ENCODE measurements at regions not wholly inside any gene's neighbourhood (a gene's known extent, or its start where the extent isn't known, plus 50 kb on each side); places are given as distances from the start of the nearest gene placed in this dataset.

DNA sequence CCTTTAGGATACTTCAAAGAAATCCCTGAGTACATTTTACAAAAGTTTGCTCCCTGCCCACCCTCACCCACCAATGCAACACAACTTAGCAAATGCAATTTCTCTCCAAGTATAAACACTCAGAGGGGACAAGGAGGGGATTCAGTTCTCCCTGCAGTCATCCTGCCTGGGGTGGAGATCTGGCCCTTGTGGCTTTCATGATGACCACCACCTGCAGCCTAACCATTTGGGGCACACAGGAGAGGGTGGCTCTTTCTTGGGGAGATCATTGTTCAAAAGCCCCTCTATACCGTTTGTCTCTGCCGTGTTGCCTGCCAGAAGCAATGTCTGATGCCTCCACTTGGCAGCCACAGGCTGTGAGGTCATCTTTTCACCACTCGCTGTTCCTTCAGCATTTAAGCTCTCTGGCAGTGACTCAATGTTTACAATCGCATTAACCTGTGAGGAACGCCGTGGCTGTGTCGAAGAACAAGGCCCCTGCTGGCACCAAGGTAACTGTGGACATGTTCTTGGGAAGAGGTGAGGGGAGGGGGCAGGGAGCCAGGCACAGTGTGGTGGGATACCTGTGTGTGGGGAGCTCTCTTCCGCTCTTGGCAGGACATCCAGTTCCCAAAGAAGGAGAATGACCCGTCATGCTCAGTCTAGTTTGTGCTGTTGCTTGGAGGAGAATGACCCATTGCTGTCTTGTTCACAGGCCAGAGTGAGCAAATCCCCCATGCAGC, 103.9 kb upstream of the DUSP10 start:
- DNase-seq (ENCODE audit: low spot score): no peak

DNA sequence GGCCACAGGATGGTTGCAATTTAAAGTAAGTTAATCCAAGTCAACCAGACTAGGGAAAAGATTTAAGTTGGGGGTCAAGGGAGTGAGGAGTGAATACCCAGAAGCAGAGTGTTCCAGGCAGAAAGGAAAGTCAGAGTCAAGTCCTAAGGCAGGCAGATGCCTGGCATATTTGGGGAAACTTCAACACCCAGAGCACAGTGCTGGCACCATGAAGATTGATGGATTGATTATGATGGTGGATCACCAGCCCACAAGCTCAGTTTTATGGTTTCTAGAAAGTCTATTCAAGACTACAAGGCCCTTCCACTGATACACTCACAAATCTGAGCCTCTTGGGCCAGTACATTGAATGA, 100.1 kb upstream of the DUSP10 start:
- DNase-seq (ENCODE audit: low spot score): no peak

DNA sequence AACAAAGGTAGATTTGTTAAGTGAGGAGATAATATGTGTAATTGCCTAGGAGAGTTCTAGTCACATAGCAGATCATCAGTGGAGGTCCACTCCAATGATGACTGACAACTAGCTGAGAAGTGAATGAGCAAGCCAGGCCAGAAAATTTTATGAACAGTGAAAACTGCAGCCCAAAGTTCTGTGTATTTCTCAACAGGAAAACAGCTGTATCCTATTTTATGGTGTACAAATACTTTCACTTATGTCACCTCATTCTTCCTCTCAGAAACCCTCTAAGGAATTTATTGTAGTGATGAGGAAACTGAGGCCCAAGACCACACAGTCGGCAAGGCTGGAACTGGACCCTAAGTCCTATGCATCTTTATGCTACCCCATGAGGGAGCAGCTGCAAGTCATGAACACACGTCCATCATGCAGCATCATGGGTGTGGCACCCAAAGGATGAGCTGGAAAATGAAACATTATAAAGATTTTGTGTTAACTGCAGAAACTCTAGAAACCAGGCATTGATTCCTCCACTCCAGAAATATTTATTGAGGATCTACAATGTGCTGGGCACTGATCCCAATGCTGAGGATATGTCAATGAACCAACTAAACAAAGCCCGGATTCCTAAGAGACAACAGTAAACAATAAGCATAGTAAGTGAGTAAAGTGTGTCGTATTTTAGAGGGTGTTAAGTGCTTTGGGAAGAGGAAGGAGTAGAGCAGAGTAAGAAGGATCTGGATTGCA, 99.5 kb upstream of the DUSP10 start:
- DNase-seq (ENCODE audit: low spot score): no peak

DNA sequence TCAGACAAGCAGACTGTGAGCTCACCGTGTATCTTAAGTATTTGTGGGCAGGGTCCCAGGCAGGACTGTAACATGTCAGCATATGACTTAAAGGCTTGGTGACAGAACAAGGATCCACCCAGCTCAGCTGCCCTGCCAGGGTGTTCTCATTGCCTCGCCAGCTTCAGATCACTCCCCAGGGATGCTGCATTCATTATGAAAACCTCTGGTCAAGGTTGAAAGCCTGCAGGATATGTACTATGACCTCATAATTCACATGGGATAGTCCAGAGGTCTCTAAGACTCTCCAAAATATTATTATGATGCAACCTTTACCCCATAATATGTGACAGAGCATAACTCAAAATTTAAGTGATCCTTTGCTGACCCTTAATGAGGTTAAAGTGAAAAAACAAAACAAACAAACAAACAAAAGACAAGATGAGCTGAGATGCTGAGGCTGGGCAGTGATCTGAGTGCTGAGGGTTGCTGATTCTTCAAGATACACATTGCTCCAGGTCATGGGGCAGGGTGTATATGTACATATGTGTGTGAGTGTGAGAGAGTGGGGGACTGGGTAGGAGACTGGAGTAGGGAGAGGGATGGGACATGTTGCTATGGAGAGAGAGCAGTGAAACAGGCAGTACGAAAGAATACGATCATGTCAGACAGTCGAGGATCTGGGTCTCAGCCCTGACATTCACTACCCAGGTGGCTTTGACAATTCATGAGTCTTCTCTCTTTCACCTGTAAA, 98.8 kb upstream of the DUSP10 start:
- DNase-seq (ENCODE audit: low spot score): no peak

DNA sequence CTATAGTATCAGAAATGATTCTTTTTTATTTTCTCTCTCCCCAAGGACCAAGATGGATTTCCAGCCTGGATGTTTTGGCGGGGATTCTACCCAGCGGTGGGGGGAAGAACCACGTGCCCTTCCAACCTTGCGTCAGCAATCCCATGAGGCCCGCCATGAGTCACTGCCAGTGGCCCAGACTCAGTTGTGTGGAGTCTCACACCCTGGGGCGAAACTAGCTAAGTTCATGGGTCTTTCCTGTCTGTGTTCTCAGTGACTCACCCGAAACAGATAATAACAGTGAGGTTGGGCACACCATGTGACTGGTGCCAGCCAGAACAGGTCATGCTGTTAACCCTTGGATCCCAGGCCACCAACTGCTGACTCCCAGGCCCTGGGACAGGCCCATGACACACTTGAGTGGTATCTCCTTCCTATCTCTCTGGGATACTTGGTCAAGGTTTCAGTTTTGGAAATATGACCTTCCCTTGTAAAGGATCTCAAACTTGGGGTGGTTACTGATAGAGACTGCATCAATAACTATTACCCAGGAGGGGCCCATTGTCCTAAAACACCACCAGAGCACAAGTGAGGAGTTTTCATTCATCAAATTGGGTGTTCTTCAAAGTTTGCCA, 98.0 kb upstream of the DUSP10 start:
- DNase-seq (ENCODE audit: low spot score): no peak

DNA sequence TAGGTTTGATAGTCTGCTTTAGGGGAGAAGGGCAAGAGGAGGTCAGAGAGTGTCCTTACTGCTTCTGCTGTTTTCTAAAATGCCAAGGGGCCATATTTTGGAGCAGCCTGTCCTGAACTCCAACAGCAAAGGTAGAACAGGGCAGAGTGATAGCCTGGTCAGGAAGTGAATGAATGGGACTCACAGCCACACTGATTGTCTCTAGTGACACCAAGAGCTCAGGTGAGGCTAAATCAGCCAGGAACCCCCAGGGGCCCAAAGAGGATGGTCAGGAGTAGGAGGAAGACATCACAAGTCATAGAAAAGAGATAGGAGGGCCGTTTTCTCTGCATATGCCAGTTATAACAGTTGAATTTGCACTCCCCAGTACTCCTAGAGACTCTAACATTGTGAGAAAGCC, 97.4 kb upstream of the DUSP10 start:
- DNase-seq (ENCODE audit: low spot score): no peak

DNA sequence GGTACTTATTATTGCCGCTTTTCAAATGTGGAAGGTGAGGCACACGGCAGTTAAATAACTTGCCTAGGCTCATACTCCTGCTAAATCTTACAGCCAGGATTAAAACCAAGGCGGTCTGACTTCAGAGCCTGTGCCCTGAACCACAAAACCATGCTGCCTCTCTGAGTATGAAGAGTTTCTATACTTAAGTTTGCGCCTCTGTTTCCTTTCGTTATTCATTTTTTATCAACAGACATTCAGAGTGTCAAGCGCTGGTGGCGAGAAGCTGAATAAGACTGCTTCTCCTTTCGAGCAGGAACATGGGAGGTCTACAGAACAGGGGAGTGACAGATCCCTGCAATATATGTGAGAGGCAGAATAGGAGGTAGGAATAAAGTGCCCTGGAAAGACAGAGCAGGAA, 96.0 kb upstream of the DUSP10 start:
- no peak for DNase-seq (ENCODE audit: low spot score)

DNA sequence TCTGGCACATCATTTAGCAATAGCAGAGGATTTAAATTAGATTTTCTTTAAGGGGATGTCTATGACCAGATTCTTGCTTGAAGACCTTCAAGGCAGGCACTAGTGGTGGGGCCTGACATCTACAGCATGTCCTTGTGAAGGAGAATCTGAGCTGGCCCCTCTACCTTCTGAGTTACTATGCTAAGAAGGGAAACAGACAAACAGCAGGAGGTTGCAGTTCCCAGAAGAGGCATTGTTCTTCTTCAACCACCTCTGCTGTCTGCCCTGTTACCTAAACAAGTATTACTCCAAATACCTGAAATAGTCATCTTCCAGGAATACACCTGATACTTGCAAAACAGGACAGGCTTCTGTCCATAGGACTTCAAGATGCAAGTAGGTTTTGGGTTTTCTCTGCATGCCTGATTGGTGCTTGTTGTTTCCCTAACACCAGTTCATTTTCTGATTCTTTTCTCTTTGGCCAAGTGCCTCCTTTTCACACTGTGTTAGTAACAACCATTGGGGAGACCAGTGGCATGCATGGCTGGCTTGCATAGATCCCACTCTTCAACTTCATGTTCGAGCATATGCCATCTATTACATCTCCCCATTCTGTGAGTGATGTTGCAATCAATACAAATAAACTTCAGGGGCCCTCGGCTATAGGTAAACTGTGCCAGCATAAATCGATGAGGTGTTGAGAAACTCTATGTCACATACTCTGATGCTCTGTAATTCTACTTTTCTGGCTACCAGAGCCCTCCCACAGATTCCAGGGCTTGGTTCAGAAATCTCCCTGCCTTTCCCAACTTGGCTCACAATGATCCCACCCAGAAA, 93.0 kb upstream of the DUSP10 start:
- no peak for DNase-seq (ENCODE audit: low spot score)

DNA sequence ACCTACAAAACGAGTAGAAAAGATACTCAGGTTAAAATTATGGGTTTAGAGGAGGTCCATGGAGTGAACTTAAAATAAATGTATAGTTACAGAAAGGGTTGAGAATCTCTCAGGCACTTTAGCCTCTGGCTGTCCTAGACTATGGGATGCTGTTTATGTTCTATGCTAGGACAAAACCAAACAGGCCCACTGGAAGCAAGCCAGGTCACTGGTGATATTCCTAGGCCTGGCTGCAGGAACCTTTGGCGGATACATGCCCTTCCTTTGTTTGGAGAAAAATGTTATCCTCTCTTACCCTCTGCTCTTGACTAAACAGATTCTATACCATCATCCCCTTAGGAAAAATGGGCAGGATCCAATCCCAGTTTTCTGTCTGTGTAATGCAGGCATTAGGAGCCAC, 90.7 kb upstream of the DUSP10 start:
- DNase-seq (ENCODE audit: low spot score): no peak

DNA sequence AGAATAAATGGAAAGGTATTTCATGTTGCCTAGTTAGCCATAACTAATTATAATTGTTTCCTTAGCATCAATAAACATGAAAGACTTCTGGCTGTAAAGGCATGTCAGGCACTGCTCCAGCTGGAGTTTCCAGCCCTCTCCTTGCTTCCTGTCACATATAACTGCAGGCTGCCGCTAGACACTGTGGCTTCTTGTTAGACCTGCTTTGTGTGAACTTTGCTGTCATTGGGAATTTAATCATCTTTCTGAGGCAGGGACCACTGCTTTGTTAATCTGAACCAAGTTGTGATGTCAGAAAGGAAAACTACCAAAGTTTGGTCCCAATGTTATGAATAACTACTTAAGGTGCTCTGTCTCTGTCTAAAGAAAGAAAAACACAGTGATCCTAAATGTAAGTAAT, 90.3 kb upstream of the DUSP10 start:
- DNase-seq (ENCODE audit: low spot score): no peak

DNA sequence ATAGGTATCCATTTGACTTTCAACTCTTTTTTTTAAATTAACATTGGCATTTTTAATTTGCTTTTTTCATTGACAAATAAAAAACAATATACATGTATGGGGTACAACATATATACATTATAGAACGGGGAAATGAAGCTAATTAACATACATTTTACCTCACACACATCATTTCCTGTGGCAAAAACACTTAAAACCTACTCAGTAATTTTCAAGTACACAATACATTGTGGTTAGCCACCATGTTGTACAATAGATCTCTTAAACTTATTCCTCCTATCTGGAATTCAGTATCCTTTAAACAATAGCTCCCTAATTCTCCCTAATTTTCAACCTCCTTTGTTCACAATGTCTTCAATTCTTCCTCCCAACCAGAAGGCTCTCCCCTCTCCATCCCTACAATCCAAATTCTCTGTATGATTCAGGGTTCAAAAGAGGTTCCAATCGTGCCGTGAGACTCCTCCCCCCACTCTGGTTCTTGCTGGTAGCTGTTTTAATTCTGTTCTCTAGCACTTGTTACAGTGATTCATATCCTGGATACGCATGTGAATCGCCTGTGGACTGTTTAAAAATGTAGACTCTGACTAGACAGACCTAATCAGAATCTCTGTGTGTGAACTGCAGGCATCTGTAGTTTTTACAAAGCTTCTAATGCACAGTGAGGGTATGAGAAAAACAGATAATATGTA, 87.6 kb upstream of the DUSP10 start:
- no peak for DNase-seq (ENCODE audit: low spot score)

DNA sequence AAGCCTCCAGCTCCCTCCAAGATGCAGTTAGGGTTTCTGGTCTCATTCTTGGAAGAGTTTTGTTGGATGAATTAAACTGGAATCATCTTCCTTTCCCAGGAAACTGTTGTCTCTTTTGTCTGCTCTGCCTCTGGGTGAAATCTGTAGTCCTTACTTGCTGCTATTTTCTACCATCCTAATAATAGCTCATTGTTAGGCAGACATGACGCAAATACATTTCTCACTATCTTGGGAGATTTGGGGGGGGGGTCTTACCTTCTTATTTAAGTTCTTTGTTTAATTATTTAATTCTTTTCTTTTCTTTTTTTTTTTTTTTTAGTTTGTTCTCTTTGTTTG, 85.4 kb upstream of the DUSP10 start:
- no peak for DNase-seq (ENCODE audit: low spot score)

DNA sequence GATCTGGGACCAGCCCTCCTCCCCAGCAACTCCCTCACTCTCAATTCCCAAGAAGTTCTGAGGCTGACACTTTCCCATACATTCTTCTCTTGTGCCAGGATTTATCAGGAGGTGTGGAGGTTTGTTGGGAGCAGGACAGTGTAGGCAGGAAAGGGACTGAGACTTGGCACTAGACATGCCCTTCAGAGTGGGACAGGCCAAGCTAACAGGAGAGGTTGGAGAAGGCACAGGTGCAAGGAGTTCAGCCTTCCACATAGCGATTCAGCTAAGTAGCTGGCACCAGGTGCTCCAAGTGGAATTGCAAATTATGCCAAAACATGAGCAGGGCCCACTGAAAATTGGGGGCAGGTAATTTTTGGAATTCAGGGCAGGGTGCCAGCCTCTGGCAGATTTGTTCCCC, 83.0 kb upstream of the DUSP10 start:
- no peak for DNase-seq (ENCODE audit: low spot score)

DNA sequence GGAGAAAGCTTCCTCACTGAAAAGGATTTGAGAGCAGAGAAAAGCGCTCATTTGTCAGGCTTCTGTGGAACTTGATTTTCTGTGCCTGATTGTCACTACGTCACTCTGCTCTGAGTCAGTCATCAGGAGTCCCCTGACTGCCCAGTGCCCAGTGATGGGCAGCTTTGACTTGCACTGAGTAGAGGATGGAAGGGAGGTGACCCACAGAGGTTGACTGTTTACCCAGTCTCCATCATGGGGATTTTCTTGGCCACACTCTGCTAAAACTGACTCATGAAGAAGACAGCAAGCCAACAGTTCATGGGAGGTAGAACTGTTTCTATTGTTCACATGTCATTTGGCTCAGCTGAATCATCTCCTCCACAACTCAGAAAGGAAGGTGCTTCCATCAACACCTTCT, 82.1 kb upstream of the DUSP10 start:
- DNase-seq (ENCODE audit: low spot score): no peak

DNA sequence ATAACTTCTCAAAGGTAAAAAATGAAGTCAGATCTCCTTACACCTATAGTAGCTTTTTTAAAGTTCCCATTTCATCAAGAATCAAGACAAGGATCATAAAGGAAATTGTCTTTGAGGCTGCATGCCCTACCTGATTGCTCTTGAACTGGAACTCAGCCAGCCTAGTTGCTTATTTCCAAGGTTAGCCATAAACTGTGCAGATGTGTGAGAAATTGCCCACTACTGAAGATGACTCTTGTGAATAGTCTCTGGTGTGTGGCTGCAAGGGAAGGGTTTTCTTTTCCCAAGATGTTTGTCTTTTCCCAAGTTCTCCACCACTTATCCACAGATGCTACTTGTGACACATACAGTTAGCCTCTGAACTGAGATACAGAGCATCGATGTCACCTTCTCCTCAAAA, 81.7 kb upstream of the DUSP10 start:
- DNase-seq (ENCODE audit: low spot score): no peak

DNA sequence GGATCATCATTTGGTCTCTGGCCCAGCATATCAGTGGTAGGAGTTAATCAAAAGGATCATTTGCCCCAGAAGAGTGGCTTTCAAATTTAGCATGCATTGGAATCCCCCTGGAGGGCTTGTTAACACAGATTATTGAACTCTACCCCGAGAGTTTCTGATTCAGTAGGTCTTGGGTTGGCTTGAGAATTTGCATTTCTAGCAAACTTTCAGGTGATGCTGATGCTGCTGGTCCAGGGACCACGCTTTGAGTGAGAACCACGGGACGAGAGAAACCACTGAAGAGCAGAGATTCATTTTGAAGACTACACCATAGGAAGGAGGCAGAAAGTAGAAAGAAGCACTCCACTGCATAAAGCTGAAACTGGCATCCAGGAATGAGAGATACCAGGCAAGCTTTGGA, 81.3 kb upstream of the DUSP10 start:
- no peak for DNase-seq (ENCODE audit: low spot score)

DNA sequence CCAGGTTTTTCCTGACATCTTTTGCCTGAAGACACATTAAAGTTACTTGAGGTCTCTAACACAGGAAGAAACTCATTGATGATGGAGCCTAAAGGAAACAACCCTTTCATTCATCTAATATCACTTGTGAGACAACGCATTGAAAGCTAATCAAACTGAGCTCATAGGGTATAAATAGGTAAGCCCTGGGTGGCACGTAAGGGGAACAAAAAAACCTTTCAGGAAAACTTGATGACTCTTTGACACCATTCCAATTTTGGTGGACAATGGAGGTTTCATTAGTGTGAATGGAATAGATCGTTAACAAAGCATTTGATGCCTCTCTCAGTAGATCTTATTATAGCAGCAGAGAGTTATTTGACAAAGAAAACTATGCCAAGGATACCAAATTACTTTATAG, 80.7 kb upstream of the DUSP10 start:
- no peak for DNase-seq (ENCODE audit: low spot score)

DNA sequence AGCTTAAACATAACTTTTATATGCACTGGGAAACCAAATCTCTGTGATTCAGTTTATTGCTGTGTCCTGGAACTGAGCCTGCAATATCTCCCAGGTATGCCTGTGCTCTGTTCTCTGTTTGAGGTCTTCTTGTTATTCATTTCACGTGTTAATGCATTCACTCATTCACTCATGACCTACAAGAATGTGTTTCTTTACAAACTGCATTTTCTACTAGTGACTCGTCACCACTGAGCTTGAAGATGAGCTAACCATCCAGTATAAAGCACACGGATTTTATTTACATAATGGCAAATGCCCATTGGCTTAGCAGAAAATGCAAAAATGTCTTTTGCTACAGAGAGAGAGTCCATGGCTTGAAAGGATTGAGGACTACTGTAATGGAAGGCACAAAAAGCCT, 75.0 kb upstream of the DUSP10 start:
- no peak for DNase-seq (ENCODE audit: low spot score)

DNA sequence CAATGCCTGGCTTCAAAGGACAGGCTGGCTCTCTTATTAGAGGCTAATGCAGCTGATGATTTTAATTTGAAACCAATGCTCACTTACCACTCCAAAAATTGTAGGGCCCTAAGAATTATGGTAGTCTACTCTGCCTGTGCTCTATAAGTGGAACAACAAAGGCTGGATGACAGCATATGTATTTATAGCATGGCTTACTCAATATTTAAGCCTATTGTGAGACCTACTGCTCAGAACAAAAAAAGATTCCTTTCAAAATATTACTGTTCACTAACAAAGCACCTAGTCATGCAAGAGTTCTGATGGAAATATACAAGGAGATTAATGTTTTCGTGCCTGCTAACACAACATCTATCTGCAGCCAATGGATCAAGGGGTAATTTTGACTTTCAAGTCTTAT, 73.8 kb upstream of the DUSP10 start:
- no peak for DNase-seq (ENCODE audit: low spot score)

DNA sequence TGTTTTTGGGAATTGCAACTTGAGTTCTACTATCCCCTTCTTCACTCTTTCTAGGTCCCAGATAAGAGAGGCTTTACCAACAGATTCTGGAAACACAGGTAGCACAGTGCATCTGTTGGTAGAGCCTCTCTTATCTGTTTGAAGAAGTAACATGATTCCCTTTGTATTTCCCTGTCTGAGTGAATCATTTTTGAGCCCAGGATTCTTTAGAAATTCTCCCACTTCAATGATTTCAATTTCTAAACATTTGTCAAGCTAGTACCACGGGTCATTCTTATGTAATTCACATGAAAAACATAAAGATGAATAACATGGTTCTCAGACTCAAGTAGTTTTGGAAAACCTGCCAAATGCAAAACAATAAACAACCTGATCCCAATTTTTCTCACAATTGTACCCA, 72.0 kb upstream of the DUSP10 start:
- no peak for DNase-seq (ENCODE audit: low spot score)

DNA sequence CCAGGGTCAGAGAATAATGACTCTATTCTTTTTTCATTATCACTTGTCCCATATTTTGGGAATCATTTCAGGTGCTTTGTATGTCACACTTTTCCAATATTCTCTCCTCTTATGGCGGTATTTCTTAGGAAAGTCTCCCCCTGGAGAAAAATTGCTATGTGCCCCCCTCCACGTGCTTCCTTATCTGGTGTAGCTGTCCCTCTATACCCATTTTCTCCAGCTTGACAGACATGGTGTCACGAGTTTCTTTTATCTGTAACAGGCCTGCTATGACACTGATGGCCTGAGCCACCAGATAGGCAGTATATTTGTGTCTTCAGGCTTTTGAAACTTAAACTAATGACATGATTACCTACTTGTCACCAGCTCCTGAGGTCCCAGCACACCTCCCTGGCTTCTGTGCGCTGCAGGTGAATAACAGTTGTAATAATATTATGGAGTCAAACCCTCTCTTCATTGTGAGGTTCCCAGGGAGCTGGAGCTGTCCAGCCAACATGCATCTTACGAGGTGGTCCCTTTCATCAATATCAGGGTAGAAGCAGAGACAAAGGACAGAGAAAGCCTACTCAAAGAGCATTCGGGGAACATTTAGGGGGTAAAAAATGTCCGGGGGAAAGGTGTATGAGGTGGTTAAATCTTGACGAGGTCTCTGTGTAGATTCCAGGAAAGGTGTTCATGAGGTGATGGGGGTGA, 71.2 kb upstream of the DUSP10 start:
- DNase-seq (ENCODE audit: low spot score): no peak

All from hematopoietic multipotent progenitor cell treated with erythropoietin and hydrocortisone succinate and interleukin-3 and kit ligand, for 17 days (in vitro differentiated cells).